Stomach (tissue), 8 donors: ENCODE measurements at regions not wholly inside any gene's neighbourhood (a gene's known extent, or its start where the extent isn't known, plus 50 kb on each side); places are given as distances from the start of the nearest gene placed in this dataset.

Experiments
- DNase-seq, 2 donors: peaks; one replicate each; pipeline versions ENCODE4 v3.0.0 to v3.0.0-alpha.2; 2013 to 2019
- H3K27ac ChIP-seq, 5 donors: fragments of 200-600 bp in 4 of 5; sonication (generic) in 4 of 5; one replicate each; pipeline ENCODE4 v1.5.1; 2013 to 2019; ENCODE audit warnings: mild to moderate bottlenecking in 1 of 5, moderate library complexity in 1 of 5
- H3K27me3 ChIP-seq, 3 donors: fragments of 200-600 bp; sonication (generic); one replicate each; pipeline ENCODE4 v1.5.1; 2017 to 2019; ENCODE audit warnings: mixed run types in 1 of 3
- H3K36me3 ChIP-seq, 4 donors: fragments of 200-600 bp; sonication (generic); 1 replicate in 3 of 4; 2 replicates in 1 of 4; pipeline ENCODE4 v1.5.1; 2016 to 2019
- H3K4me1 ChIP-seq, 4 donors: fragments of 200-600 bp; sonication (generic); one replicate each; pipeline ENCODE4 v1.5.1; 2016 to 2019
- H3K4me3 ChIP-seq, 4 donors: fragments of 200-600 bp; sonication (generic) in 3 of 4; one replicate each; pipeline ENCODE4 v1.5.1; 2016 to 2019; ENCODE audit warnings: mild to moderate bottlenecking in 1 of 4
- H3K9me3 ChIP-seq, 4 donors: fragments of 200-600 bp; sonication (generic); one replicate each; pipeline ENCODE4 v1.5.1; 2016 to 2019
- CTCF ChIP-seq, 7 experiments: fragments of 450-650 bp in 4 of 7; fragments of 200-600 bp in 3 of 7; sonication (generic) in 3 of 7; IDR thresholded peaks; one replicate each; pipeline ENCODE4 v1.5.1; 2016 to 2019; ENCODE audit warnings: antibody characterized with exemption in 7 of 7, control low read depth in 2 of 7, mild to moderate bottlenecking in 1 of 7
- EP300 ChIP-seq: sonication (generic); formaldehyde crosslinking; IDR thresholded peaks from one replicate; pipeline ENCODE4 v1.6.1; 2017; ENCODE audit warnings: antibody characterized with exemption
- POLR2A ChIP-seq, 4 donors: fragments of 450-650 bp; IDR thresholded peaks; one replicate each; pipeline ENCODE4 v1.6.1; 2016; ENCODE audit warnings: antibody characterized with exemption in 4 of 4, control low read depth in 2 of 4, mild to moderate bottlenecking in 1 of 4, moderate library complexity in 1 of 4
- POLR2AphosphoS5 ChIP-seq, 3 donors: sonication (generic); formaldehyde crosslinking; IDR thresholded peaks; one replicate each; pipeline ENCODE4 v1.6.1; 2016; ENCODE audit warnings: antibody characterized with exemption in 3 of 3
- WGBS, 5 donors: extraction: QIAGEN DNeasy Blood & Tissue Kit in 3 of 5; methylation state at CpG; one replicate each; pipeline versions ENCODE4 v1.1.5 to v1.1.7; 2013 to 2018; 5-methylcytosine and 5-hydroxymethylcytosine counted together
- intact Hi-C: fragments of 100-400 bp; cut with DNase I; formaldehyde crosslinking; loops from one replicate; pipeline ENCODE4 v1.15.1; 2023; ENCODE audit warnings: low total_unique reads
- donor health status: healthy with polysubstance abuse.
- donor health status: Bipolar disorder and iron deficiency.
- donor health status: healthy.

- intact Hi-C loops = no loop called here
- no peak for DNase-seq
- no peaks in the 10 kb centered on the region for H3K4me1 ChIP-seq
- no peaks in the 10 kb centered on the region for H3K27me3 ChIP-seq
- no peaks in the 10 kb centered on the region for H3K9me3 ChIP-seq
- WGBS, 5 donors = 33 to 63% (median 53%) methylated on average over 3 of the region's 3 CpGs
- H3K4me3 ChIP-seq = no peak overlapping the region
- no peak overlapping the region for H3K27ac ChIP-seq
- TF ChIP-seq EP300 = no peak
- TF ChIP-seq POLR2A (IDR thresholded peaks at IDR 0.05) = no peak
- no peak for TF ChIP-seq POLR2AphosphoS5 (IDR thresholded peaks at IDR 0.05)
- TF ChIP-seq CTCF (IDR thresholded peaks at IDR 0.05) = no peak
- H3K36me3 ChIP-seq = no peaks in the 10 kb centered on the region
Measured at GRCh38 chr14:36028665-36029064, 147.9 kb downstream of the PTCSC3 start.

GRCh38 chr14:36028218-36028617 lies 148.3 kb downstream of the PTCSC3 start:
- H3K4me1 ChIP-seq = no peaks in the 10 kb centered on the region
- no peaks in the 10 kb centered on the region for H3K9me3 ChIP-seq
- no peaks in the 10 kb centered on the region for H3K36me3 ChIP-seq
- 72 to 86% (median 82%) methylated on average over 4 of the region's 4 CpGs for WGBS, 5 donors
- intact Hi-C loops = no loop called here
- H3K4me3 ChIP-seq = no peak overlapping the region
- TF ChIP-seq POLR2AphosphoS5 (IDR thresholded peaks at IDR 0.05) (no peak), CTCF (IDR thresholded peaks at IDR 0.05) (no peak)
- DNase-seq = no peak
- no peaks in the 10 kb centered on the region for H3K27me3 ChIP-seq
- no peak overlapping the region for H3K27ac ChIP-seq

- Histone ChIP-seq H3K36me3 (no peaks in the 10 kb centered on the region), H3K4me3 (no peak overlapping the region), H3K27ac (no peak overlapping the region), H3K9me3 (no peaks in the 10 kb centered on the region), H3K4me1 (no peaks in the 10 kb centered on the region), H3K27me3 (no peaks in the 10 kb centered on the region)
- WGBS, 5 donors = 75 to 92% (median 91%) methylated on average over 3 of the region's 3 CpGs
- intact Hi-C loops = no loop called here
- TF ChIP-seq POLR2A (IDR thresholded peaks at IDR 0.05) (no peak), POLR2AphosphoS5 (IDR thresholded peaks at IDR 0.05) (no peak), CTCF (IDR thresholded peaks at IDR 0.05) (no peak), EP300 (no peak)
- DNase-seq = no peak
Measured at GRCh38 chr14:36027354-36027753, 149.2 kb downstream of the PTCSC3 start.

GRCh38 chr14:36022765-36023410 lies 153.6 kb downstream of the PTCSC3 start:
- WGBS, 5 donors = 37 to 45% (median 43%) methylated on average over 8 of the region's 8 CpGs
- no peak for DNase-seq
- TF ChIP-seq POLR2AphosphoS5 (IDR thresholded peaks at IDR 0.05) = no peak
- TF ChIP-seq CTCF (IDR thresholded peaks at IDR 0.05) = no peak
- no peak for TF ChIP-seq POLR2A (IDR thresholded peaks at IDR 0.05)
- no peak for TF ChIP-seq EP300
- Histone ChIP-seq H3K27ac (no peak overlapping the region), H3K36me3 (no peaks in the 10 kb centered on the region), H3K4me3 (no peak overlapping the region), H3K9me3 (no peaks in the 10 kb centered on the region), H3K27me3 (no peaks in the 10 kb centered on the region), H3K4me1 (no peaks in the 10 kb centered on the region)
- intact Hi-C loops = no loop called here
